ENCODE measurements at regions not wholly inside any gene's neighbourhood (a gene's known extent, or its start where the extent isn't known, plus 50 kb on each side); places are given as distances from the start of the nearest gene placed in this dataset.

- no peak for TF ChIP-seq POLR2A (IDR thresholded peaks at IDR 0.05)
- no peak for TF ChIP-seq CTCF (IDR thresholded peaks at IDR 0.05)
Observed at GRCh38 chr7:52689912-52690311, 345.5 kb upstream of the POM121L12 start.

Measured in body of pancreas (tissue), 4 donors.